Erythroblast (primary cell): ENCODE measurements at regions not wholly inside any gene's neighbourhood (a gene's known extent, or its start where the extent isn't known, plus 50 kb on each side); places are given as distances from the start of the nearest gene placed in this dataset.

Experiments
- GATA1 ChIP-seq: IDR thresholded peaks from 2 replicates; pipeline ENCODE4 v1.6.1; 2011; ENCODE audit warnings: low read depth, mild to moderate bottlenecking, control low read depth, low read length, moderate library complexity
- POLR2A ChIP-seq: IDR thresholded peaks from 2 replicates; pipeline ENCODE4 v1.6.1; 2011; ENCODE audit warnings: mild to moderate bottlenecking, low read length

- TF ChIP-seq POLR2A, result no peak
- TF ChIP-seq GATA1, result no peak
Measured at GRCh38 chr12:107580750-107581618, 104.6 kb upstream of the PWP1 start.
